Upper lobe of left lung (tissue), 4 donors: ENCODE measurements at regions not wholly inside any gene's neighbourhood (a gene's known extent, or its start where the extent isn't known, plus 50 kb on each side); places are given as distances from the start of the nearest gene placed in this dataset.

Experiments
- CTCF ChIP-seq, 6 experiments: fragments of 450-650 bp in 4 of 6; fragments of 200-600 bp in 2 of 6; sonication (generic) in 2 of 6; IDR thresholded peaks; one replicate each; pipeline ENCODE4 v1.5.1; 2016 to 2019; ENCODE audit warnings: antibody characterized with exemption in 6 of 6
- EP300 ChIP-seq, 4 donors: sonication (generic); formaldehyde crosslinking; IDR thresholded peaks; one replicate each; pipeline ENCODE4 v1.5.1; 2017; ENCODE audit warnings: antibody characterized with exemption in 4 of 4, control low read depth in 2 of 4
- POLR2A ChIP-seq, 4 donors: fragments of 450-650 bp; IDR thresholded peaks; one replicate each; pipeline ENCODE4 v1.5.1; 2016 to 2017; ENCODE audit warnings: antibody characterized with exemption in 4 of 4, mild to moderate bottlenecking in 2 of 4
- POLR2AphosphoS5 ChIP-seq, 2 donors: sonication (generic); formaldehyde crosslinking; IDR thresholded peaks; one replicate each; pipeline ENCODE4 v1.5.1; 2017; ENCODE audit warnings: antibody characterized with exemption in 2 of 2

- TF ChIP-seq CTCF (IDR thresholded peaks at IDR 0.05) (no peak), POLR2A (IDR thresholded peaks at IDR 0.05) (no peak), POLR2AphosphoS5 (IDR thresholded peaks at IDR 0.05) (no peak), EP300 (IDR thresholded peaks at IDR 0.05) (no peak)
These were observed 114.7 kb downstream of the RTP5 start for GRCh38 chr2:241984271-241984655.
